ENCODE measurements at regions not wholly inside any gene's neighbourhood (a gene's known extent, or its start where the extent isn't known, plus 50 kb on each side); places are given as distances from the start of the nearest gene placed in this dataset.

DNA sequence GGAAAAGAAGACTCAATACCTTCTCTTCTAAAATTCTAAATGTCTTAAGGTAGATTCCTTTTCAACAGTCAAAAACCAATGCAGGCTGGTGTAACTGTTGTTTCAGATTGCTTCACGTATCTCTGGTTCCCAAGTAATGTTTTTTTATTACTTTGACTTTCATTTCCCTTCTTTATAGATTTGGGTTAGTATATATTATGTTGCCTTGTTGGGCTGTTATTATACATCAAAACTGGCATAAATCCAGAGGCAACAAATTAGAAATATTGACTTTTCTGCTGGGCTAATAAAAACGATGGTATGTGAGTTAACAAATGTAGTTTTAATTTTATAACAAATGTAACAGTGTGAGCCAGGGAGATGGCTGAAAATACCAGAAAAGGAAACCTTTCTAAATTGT lies 444.7 kb upstream of the TENM3 start:
- intact Hi-C loops (cut with micrococcal nuclease): loop anchor here (10.0 kb wide), 2 partner anchors 114 to 234 kb away; no protein-coding TSS in a partner anchor
- Mint-ChIP-seq H3K9me3 (ENCODE audit: unreplicated experiment) (peaks cover 7% of the 10 kb centered on the region), H3K4me3 (ENCODE audit: unreplicated experiment) (no peak overlapping the region), H3K27me3 (ENCODE audit: insufficient read depth, unreplicated experiment) (no peaks in the 10 kb centered on the region), H3K36me3 (ENCODE audit: insufficient read depth, unreplicated experiment) (no peaks in the 10 kb centered on the region), H3K27ac (ENCODE audit: low read depth, unreplicated experiment) (no peak overlapping the region), H3K4me1 (ENCODE audit: insufficient read depth, unreplicated experiment) (peaks cover 15% of the 10 kb centered on the region)
- CTCF ChIA-PET: interaction anchor here (0.6 kb wide), 1 partner anchor 226 kb away, joined by 3 read pairs; no protein-coding TSS in a partner anchor
- POLR2A ChIA-PET: no interaction called here
- no peak for DNase-seq (ENCODE audit: unreplicated experiment)
- no peak for TF ChIP-seq CTCF (IDR thresholded peaks at IDR 0.05; ENCODE audit: unreplicated experiment)
- no TSS peak for BruUV-seq (replicated peaks)

GRCh38 chr4:181799561-181800069 lies 443.6 kb upstream of the TENM3 start:
- H3K27ac Mint-ChIP-seq (ENCODE audit: low read depth, unreplicated experiment): no peak overlapping the region
- peaks cover 1% of the 10 kb centered on the region for H3K9me3 Mint-ChIP-seq (ENCODE audit: unreplicated experiment)
- H3K4me1 Mint-ChIP-seq (ENCODE audit: insufficient read depth, unreplicated experiment): peaks cover 15% of the 10 kb centered on the region
- no peak for TF ChIP-seq CTCF (IDR thresholded peaks at IDR 0.05; ENCODE audit: unreplicated experiment)
- H3K27me3 Mint-ChIP-seq (ENCODE audit: insufficient read depth, unreplicated experiment): no peaks in the 10 kb centered on the region
- intact Hi-C loops (cut with micrococcal nuclease): loop anchor here (10.0 kb wide), 2 partner anchors 115 to 235 kb away; no protein-coding TSS in a partner anchor
- no peak overlapping the region for H3K4me3 Mint-ChIP-seq (ENCODE audit: unreplicated experiment)
- no TSS peak for BruUV-seq (replicated peaks)
- no peaks in the 10 kb centered on the region for H3K36me3 Mint-ChIP-seq (ENCODE audit: insufficient read depth, unreplicated experiment)
- POLR2A ChIA-PET: no interaction called here
- CTCF ChIA-PET: interaction anchor here (0.6 to 0.8 kb wide), 2 partner anchors 66 to 245 kb away, joined by 3 read pairs; no protein-coding TSS in a partner anchor
- no peak for DNase-seq (ENCODE audit: unreplicated experiment)

GRCh38 chr4:181802207-181802606 lies 441.0 kb upstream of the TENM3 start:
- Mint-ChIP-seq H3K36me3 (ENCODE audit: insufficient read depth, unreplicated experiment) (no peaks in the 10 kb centered on the region), H3K27ac (ENCODE audit: low read depth, unreplicated experiment) (no peak overlapping the region), H3K4me3 (ENCODE audit: unreplicated experiment) (no peak overlapping the region), H3K27me3 (ENCODE audit: insufficient read depth, unreplicated experiment) (no peaks in the 10 kb centered on the region), H3K4me1 (ENCODE audit: insufficient read depth, unreplicated experiment) (peaks cover 3% of the 10 kb centered on the region), H3K9me3 (ENCODE audit: unreplicated experiment) (no peaks in the 10 kb centered on the region)
- BruUV-seq (replicated peaks): no TSS peak
- TF ChIP-seq CTCF (IDR thresholded peaks at IDR 0.05; ENCODE audit: unreplicated experiment): no peak
- CTCF ChIA-PET: no interaction called here
- POLR2A ChIA-PET: no interaction called here
- no peak for DNase-seq (ENCODE audit: unreplicated experiment)
- intact Hi-C loops (cut with micrococcal nuclease): no loop called here

DNA sequence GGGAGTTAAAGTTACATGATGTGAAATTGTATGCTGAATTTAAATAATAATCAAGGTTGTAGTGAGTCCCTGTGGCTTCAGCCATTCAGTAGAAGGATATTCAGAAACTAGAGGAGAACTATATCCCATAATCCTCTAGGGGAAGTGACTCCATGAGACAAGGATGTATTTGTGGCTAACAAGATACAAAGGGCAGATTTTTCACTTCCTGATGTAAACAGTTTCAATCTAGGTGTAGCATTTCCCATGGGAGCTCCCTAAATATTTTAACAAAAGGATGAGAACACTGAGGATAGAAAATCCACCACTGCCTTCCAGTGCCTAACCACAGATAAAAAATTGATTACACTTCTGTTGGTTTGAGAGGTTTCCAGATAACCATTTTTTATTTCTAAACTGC lies 435.4 kb upstream of the TENM3 start:
- H3K27ac Mint-ChIP-seq (ENCODE audit: low read depth, unreplicated experiment): no peak overlapping the region
- no TSS peak for BruUV-seq (replicated peaks)
- no peaks in the 10 kb centered on the region for H3K4me1 Mint-ChIP-seq (ENCODE audit: insufficient read depth, unreplicated experiment)

More for the DNA sequence above, 435.4 kb upstream of the TENM3 start:
- no peak for TF ChIP-seq CTCF (IDR thresholded peaks at IDR 0.05; ENCODE audit: unreplicated experiment)
- ChIA-PET CTCF (no interaction called here), POLR2A (no interaction called here)
- H3K36me3 Mint-ChIP-seq (ENCODE audit: insufficient read depth, unreplicated experiment): no peaks in the 10 kb centered on the region
- intact Hi-C loops (cut with micrococcal nuclease): no loop called here
- H3K9me3 Mint-ChIP-seq (ENCODE audit: unreplicated experiment): no peaks in the 10 kb centered on the region
- DNase-seq (ENCODE audit: unreplicated experiment): no peak
- H3K27me3 Mint-ChIP-seq (ENCODE audit: insufficient read depth, unreplicated experiment): no peaks in the 10 kb centered on the region
- no peak overlapping the region for H3K4me3 Mint-ChIP-seq (ENCODE audit: unreplicated experiment)
